ENCODE measurements at regions not wholly inside any gene's neighbourhood (a gene's known extent, or its start where the extent isn't known, plus 50 kb on each side); places are given as distances from the start of the nearest gene placed in this dataset.

- Histone ChIP-seq H3K36me3 (ENCODE audit: low read depth) (no peaks in the 10 kb centered on the region), H3K9me3 (ENCODE audit: severe bottlenecking) (no peaks in the 10 kb centered on the region), H3K4me1 (ENCODE audit: insufficient read depth, poor library complexity, severe bottlenecking) (no peaks in the 10 kb centered on the region), H3K4me3 (ENCODE audit: severe bottlenecking) (no peak overlapping the region), H3K27me3 (ENCODE audit: insufficient read depth, poor library complexity, severe bottlenecking) (no peaks in the 10 kb centered on the region), H3K27ac (ENCODE audit: poor library complexity, severe bottlenecking) (no peak overlapping the region)
- ATAC-seq (ENCODE audit: low read depth) (no peak), DNase-seq (ENCODE audit: low spot score) (no peak)
- no peak for TF ChIP-seq CTCF (IDR thresholded peaks at IDR 0.05; ENCODE audit: poor library complexity, severe bottlenecking)
Observed at GRCh38 chr1:73781251-73781650, 416.7 kb downstream of the LRRIQ3 start.

- Histone ChIP-seq H3K4me1 (ENCODE audit: insufficient read depth, poor library complexity, severe bottlenecking) (no peaks in the 10 kb centered on the region), H3K9me3 (ENCODE audit: severe bottlenecking) (no peaks in the 10 kb centered on the region), H3K36me3 (ENCODE audit: low read depth) (no peaks in the 10 kb centered on the region), H3K4me3 (ENCODE audit: severe bottlenecking) (no peak overlapping the region), H3K27ac (ENCODE audit: poor library complexity, severe bottlenecking) (no peak overlapping the region), H3K27me3 (ENCODE audit: insufficient read depth, poor library complexity, severe bottlenecking) (no peaks in the 10 kb centered on the region)
- ATAC-seq (ENCODE audit: low read depth): no peak
- DNase-seq (ENCODE audit: low spot score): no peak
- TF ChIP-seq CTCF (IDR thresholded peaks at IDR 0.05; ENCODE audit: poor library complexity, severe bottlenecking): no peak
Observed at GRCh38 chr1:73778471-73778870, 419.5 kb downstream of the LRRIQ3 start.

GRCh38 chr1:73775896-73776295, 422.1 kb downstream of the LRRIQ3 start:
- no peaks in the 10 kb centered on the region for H3K36me3 ChIP-seq (ENCODE audit: low read depth)
- no peak for TF ChIP-seq CTCF (IDR thresholded peaks at IDR 0.05; ENCODE audit: poor library complexity, severe bottlenecking)
- no peaks in the 10 kb centered on the region for H3K9me3 ChIP-seq (ENCODE audit: severe bottlenecking)
- no peak overlapping the region for H3K4me3 ChIP-seq (ENCODE audit: severe bottlenecking)
- ATAC-seq (ENCODE audit: low read depth): no peak
- H3K4me1 ChIP-seq (ENCODE audit: insufficient read depth, poor library complexity, severe bottlenecking): no peaks in the 10 kb centered on the region
- H3K27ac ChIP-seq (ENCODE audit: poor library complexity, severe bottlenecking): no peak overlapping the region
- no peak for DNase-seq (ENCODE audit: low spot score)
- no peaks in the 10 kb centered on the region for H3K27me3 ChIP-seq (ENCODE audit: insufficient read depth, poor library complexity, severe bottlenecking)

- TF ChIP-seq CTCF (IDR thresholded peaks at IDR 0.05; ENCODE audit: poor library complexity, severe bottlenecking): no peak
- ATAC-seq (ENCODE audit: low read depth) (no peak), DNase-seq (ENCODE audit: low spot score) (no peak)
- H3K27ac ChIP-seq (ENCODE audit: poor library complexity, severe bottlenecking): no peak overlapping the region
- H3K36me3 ChIP-seq (ENCODE audit: low read depth): no peaks in the 10 kb centered on the region
- H3K4me3 ChIP-seq (ENCODE audit: severe bottlenecking): no peak overlapping the region
- H3K9me3 ChIP-seq (ENCODE audit: severe bottlenecking): no peaks in the 10 kb centered on the region
- H3K4me1 ChIP-seq (ENCODE audit: insufficient read depth, poor library complexity, severe bottlenecking): no peaks in the 10 kb centered on the region
- no peaks in the 10 kb centered on the region for H3K27me3 ChIP-seq (ENCODE audit: insufficient read depth, poor library complexity, severe bottlenecking)
Observed at GRCh38 chr1:73772941-73773340, 425.0 kb downstream of the LRRIQ3 start.

- Histone ChIP-seq H3K4me1 (ENCODE audit: insufficient read depth, poor library complexity, severe bottlenecking) (no peaks in the 10 kb centered on the region), H3K9me3 (ENCODE audit: severe bottlenecking) (no peaks in the 10 kb centered on the region), H3K27ac (ENCODE audit: poor library complexity, severe bottlenecking) (no peak overlapping the region), H3K36me3 (ENCODE audit: low read depth) (no peaks in the 10 kb centered on the region), H3K27me3 (ENCODE audit: insufficient read depth, poor library complexity, severe bottlenecking) (no peaks in the 10 kb centered on the region), H3K4me3 (ENCODE audit: severe bottlenecking) (no peak overlapping the region)
- no peak for ATAC-seq (ENCODE audit: low read depth)
- no peak for TF ChIP-seq CTCF (IDR thresholded peaks at IDR 0.05; ENCODE audit: poor library complexity, severe bottlenecking)
- no peak for DNase-seq (ENCODE audit: low spot score)
Observed at GRCh38 chr1:73771396-73771795, 426.6 kb downstream of the LRRIQ3 start.

Measured in RWPE2 (cell line).